SK-N-SH treated with all-trans-retinoic acid at 6 μM for 48 hours (cell line): ENCODE measurements at regions not wholly inside any gene's neighbourhood (a gene's known extent, or its start where the extent isn't known, plus 50 kb on each side); places are given as distances from the start of the nearest gene placed in this dataset.

Experiments used
- ATAC-seq: fragments of 200-7000 bp; cut with Tn5 transposase; 3 replicates; pipeline ENCODE4 v1.9.1; 2020; ENCODE audit warnings: mild to moderate bottlenecking, moderate library complexity
- ARNTL ChIP-seq: fragments of 450-650 bp; formaldehyde crosslinking; IDR thresholded peaks from 2 replicates; pipeline ENCODE4 v1.5.0; 2020; ENCODE audit warnings: low read depth, mild to moderate bottlenecking, moderate library complexity, borderline replicate concordance
- BACH2 ChIP-seq: fragments of 250-450 bp; sonication (Bioruptor Pico); IDR thresholded peaks from 2 replicates; pipeline ENCODE4 v1.9.0; 2021; ENCODE audit warnings: mild to moderate bottlenecking, borderline replicate concordance
- CREB5 ChIP-seq: fragments of 250-450 bp; sonication (Bioruptor Pico); IDR thresholded peaks from 2 replicates; pipeline ENCODE4 v1.5.1; 2020; ENCODE audit warnings: low read depth, mild to moderate bottlenecking, moderate library complexity
- CSDC2 ChIP-seq: fragments of 250-450 bp; sonication (Bioruptor Pico); IDR thresholded peaks from 2 replicates; pipeline ENCODE4 v1.5.0; 2020; ENCODE audit warnings: mild to moderate bottlenecking, moderate library complexity
- CSRNP3 ChIP-seq: fragments of 250-450 bp; sonication (Bioruptor Pico); IDR thresholded peaks from 2 replicates; pipeline ENCODE4 v1.5.1; 2021; ENCODE audit warnings: mild to moderate bottlenecking, moderate library complexity
- ESRRG ChIP-seq: fragments of 250-450 bp; sonication (Bioruptor Pico); IDR thresholded peaks from 2 replicates; pipeline ENCODE4 v1.6.1; 2021; ENCODE audit warnings: mild to moderate bottlenecking
- GLIS3 ChIP-seq: fragments of 250-450 bp; sonication (Bioruptor Pico); IDR thresholded peaks from 2 replicates; pipeline ENCODE4 v1.5.0; 2020; ENCODE audit warnings: mild to moderate bottlenecking, moderate library complexity
- OSR1 ChIP-seq: fragments of 250-450 bp; sonication (Bioruptor Pico); IDR thresholded peaks from 2 replicates; pipeline ENCODE4 v1.8.0; 2022; ENCODE audit warnings: moderate library complexity, mild to moderate bottlenecking, inconsistent platforms
- PATZ1 ChIP-seq: fragments of 250-450 bp; sonication (Bioruptor Pico); IDR thresholded peaks from 2 replicates; pipeline ENCODE4 v1.8.0; 2020; ENCODE audit warnings: mild to moderate bottlenecking, moderate library complexity, borderline replicate concordance
- POU6F1 ChIP-seq: fragments of 250-450 bp; sonication (Bioruptor Pico); IDR thresholded peaks from 2 replicates; pipeline ENCODE4 v1.8.0; 2021; ENCODE audit warnings: low read depth, mild to moderate bottlenecking, moderate library complexity, borderline replicate concordance
- PPARA ChIP-seq: fragments of 250-450 bp; sonication (Bioruptor Pico); IDR thresholded peaks from 2 replicates; pipeline ENCODE4 v1.5.0; 2020; ENCODE audit warnings: mild to moderate bottlenecking, borderline replicate concordance
- RARB ChIP-seq: fragments of 250-450 bp; sonication (Bioruptor Pico); IDR thresholded peaks from 2 replicates; pipeline ENCODE4 v1.8.0; 2021; ENCODE audit warnings: mild to moderate bottlenecking, moderate library complexity
- TOX ChIP-seq: fragments of 250-450 bp; sonication (Bioruptor Pico); IDR thresholded peaks from 2 replicates; pipeline ENCODE4 v1.8.0; 2021; ENCODE audit warnings: mild to moderate bottlenecking, moderate library complexity, borderline replicate concordance
- TSHZ2 ChIP-seq: fragments of 250-450 bp; sonication (Bioruptor Pico); IDR thresholded peaks from 2 replicates; pipeline ENCODE4 v1.5.0; 2020; ENCODE audit warnings: mild to moderate bottlenecking, moderate library complexity
- ZC3H10 ChIP-seq: fragments of 250-450 bp; sonication (Bioruptor Pico); IDR thresholded peaks from 2 replicates; pipeline ENCODE4 v1.5.1; 2021; ENCODE audit warnings: mild to moderate bottlenecking, moderate library complexity
- ZFP3 ChIP-seq: fragments of 250-450 bp; sonication (Bioruptor Pico); IDR thresholded peaks from 2 replicates; pipeline ENCODE4 v1.5.0; 2020; ENCODE audit warnings: mild to moderate bottlenecking, moderate library complexity
- ZFP30 ChIP-seq: fragments of 450-650 bp; formaldehyde crosslinking; IDR thresholded peaks from 2 replicates; pipeline ENCODE4 v1.5.0; 2022; ENCODE audit warnings: mild to moderate bottlenecking, moderate library complexity
- ZNF565 ChIP-seq: fragments of 450-650 bp; formaldehyde crosslinking; conservative IDR thresholded peaks from 2 replicates; pipeline ENCODE4 v1.5.0; 2020; ENCODE audit warnings: low read depth, mild to moderate bottlenecking, moderate library complexity
- ZNF70 ChIP-seq: fragments of 450-650 bp; formaldehyde crosslinking; IDR thresholded peaks from 2 replicates; pipeline ENCODE4 v1.5.0; 2020; ENCODE audit warnings: mild to moderate bottlenecking, moderate library complexity
- ZNF8 ChIP-seq: fragments of 450-650 bp; formaldehyde crosslinking; IDR thresholded peaks from 2 replicates; pipeline ENCODE4 v1.5.0; 2020; ENCODE audit warnings: mild to moderate bottlenecking, moderate library complexity

GRCh38 chr14:57085801-57086200, 182.9 kb downstream of the EXOC5 start:
- ATAC-seq, result no peak

GRCh38 chr14:57085043-57085442, 183.7 kb downstream of the EXOC5 start:
- ATAC-seq, result no peak
- TF ChIP-seq ZFP30, result no peak
- TF ChIP-seq CSRNP3 (CRISPR knock-in tag), result no peak
- no peak for TF ChIP-seq ZFP3 (CRISPR knock-in tag)
- TF ChIP-seq ZNF565 (CRISPR knock-in tag), result no peak
- no peak for TF ChIP-seq CSDC2 (CRISPR knock-in tag)
- no peak for TF ChIP-seq ARNTL (CRISPR knock-in tag)
- no peak for TF ChIP-seq ZNF8 (CRISPR knock-in tag)
- no peak for TF ChIP-seq RARB (CRISPR knock-in tag)
- TF ChIP-seq TSHZ2 (CRISPR knock-in tag), result no peak
- TF ChIP-seq PPARA, result no peak
- TF ChIP-seq BACH2 (CRISPR knock-in tag), result no peak
- no peak for TF ChIP-seq CREB5
- no peak for TF ChIP-seq POU6F1
- no peak for TF ChIP-seq ESRRG (CRISPR knock-in tag)
- no peak for TF ChIP-seq GLIS3 (CRISPR knock-in tag)
- no peak for TF ChIP-seq OSR1 (CRISPR knock-in tag)

More at GRCh38 chr14:57085801-57086200, 182.9 kb downstream of the EXOC5 start:
- no peak for TF ChIP-seq POU6F1
- no peak for TF ChIP-seq GLIS3 (CRISPR knock-in tag)
- TF ChIP-seq ZC3H10 (CRISPR knock-in tag), result no peak
- TF ChIP-seq ARNTL (CRISPR knock-in tag), result no peak
- no peak for TF ChIP-seq CREB5
- TF ChIP-seq PATZ1, result no peak
- no peak for TF ChIP-seq PPARA
- TF ChIP-seq TOX, result no peak
- TF ChIP-seq ZNF70 (CRISPR knock-in tag), result no peak
- no peak for TF ChIP-seq ZNF565 (CRISPR knock-in tag)
- no peak for TF ChIP-seq ZFP3 (CRISPR knock-in tag)
